ENCODE measurements at regions not wholly inside any gene's neighbourhood (a gene's known extent, or its start where the extent isn't known, plus 50 kb on each side); places are given as distances from the start of the nearest gene placed in this dataset.
A peak's percentile ranks its signal among the peaks of the same experiment; 100 is the strongest.

DNA sequence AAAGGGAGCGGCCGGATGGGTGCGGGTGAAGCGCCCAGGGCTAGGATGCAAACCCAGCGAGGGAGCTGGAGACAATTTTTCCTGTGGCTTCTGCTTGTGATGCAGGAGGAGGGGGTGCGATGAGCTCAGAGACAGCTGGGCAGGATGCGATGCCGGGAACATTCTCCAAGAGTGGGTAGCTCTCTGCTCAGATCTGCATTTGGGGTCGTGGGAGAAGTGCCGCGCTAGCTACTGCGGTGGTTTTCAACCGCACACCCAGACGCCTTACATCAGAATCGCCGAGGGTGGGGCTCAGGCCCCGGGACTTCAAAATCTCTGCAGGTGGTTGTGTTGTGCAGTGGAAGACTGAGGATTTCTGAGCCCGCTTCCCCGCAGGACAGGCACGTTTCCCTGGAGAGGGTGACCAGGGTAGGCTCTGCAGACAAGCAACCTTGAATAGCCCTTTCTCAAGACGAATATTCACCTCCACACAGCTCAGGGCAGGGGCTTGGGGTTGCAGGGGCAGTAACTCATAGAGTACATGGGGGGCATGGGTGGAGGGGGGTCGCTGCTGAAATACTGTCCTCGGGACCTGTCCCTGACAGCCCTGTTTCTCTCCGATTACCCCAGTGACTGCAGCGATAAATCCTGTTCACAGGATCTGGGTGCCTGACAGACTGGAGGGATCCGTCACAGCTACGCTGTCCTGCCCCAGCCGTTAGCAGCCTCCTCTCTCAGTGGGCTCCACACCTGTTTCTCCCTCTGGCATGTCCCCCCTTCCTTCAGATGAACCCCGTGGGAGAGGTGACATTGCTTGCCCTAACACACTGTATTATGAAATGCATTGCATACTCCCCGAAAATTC lies 63.3 kb downstream of the HAPSTR1 start:
- Histone ChIP-seq H3F3A (ENCODE audit: insufficient read depth, low read length) (no peaks in the 10 kb centered on the region), H3K4me1 (ENCODE audit: insufficient read depth, low read length, severe bottlenecking) (no peaks in the 10 kb centered on the region), H3K4me2 (ENCODE audit: low read length) (no peak overlapping the region), H4K20me1 (ENCODE audit: insufficient read depth, low read length) (no peaks in the 10 kb centered on the region), H3K9me2 (ENCODE audit: low read depth, low read length) (no peaks in the 10 kb centered on the region), H3K27me3 (ENCODE audit: insufficient read depth, low read length) (no peaks in the 10 kb centered on the region), H3K36me3 (ENCODE audit: insufficient read depth, low read length) (no peaks in the 10 kb centered on the region), H3K4me3 (ENCODE audit: low read depth, low read length, poor library complexity, severe bottlenecking) (no peak overlapping the region), H3K9ac (ENCODE audit: low read length) (no peak overlapping the region), H3K9me3 (ENCODE audit: low read length) (no peaks in the 10 kb centered on the region), H3K27ac (ENCODE audit: low read depth, low read length, poor library complexity, severe bottlenecking) (no peak overlapping the region), H3K79me2 (ENCODE audit: insufficient read depth, low read length) (no peaks in the 10 kb centered on the region), H2AFZ (ENCODE audit: low read length) (no peak overlapping the region)
- TF ChIP-seq, protein P1, sequence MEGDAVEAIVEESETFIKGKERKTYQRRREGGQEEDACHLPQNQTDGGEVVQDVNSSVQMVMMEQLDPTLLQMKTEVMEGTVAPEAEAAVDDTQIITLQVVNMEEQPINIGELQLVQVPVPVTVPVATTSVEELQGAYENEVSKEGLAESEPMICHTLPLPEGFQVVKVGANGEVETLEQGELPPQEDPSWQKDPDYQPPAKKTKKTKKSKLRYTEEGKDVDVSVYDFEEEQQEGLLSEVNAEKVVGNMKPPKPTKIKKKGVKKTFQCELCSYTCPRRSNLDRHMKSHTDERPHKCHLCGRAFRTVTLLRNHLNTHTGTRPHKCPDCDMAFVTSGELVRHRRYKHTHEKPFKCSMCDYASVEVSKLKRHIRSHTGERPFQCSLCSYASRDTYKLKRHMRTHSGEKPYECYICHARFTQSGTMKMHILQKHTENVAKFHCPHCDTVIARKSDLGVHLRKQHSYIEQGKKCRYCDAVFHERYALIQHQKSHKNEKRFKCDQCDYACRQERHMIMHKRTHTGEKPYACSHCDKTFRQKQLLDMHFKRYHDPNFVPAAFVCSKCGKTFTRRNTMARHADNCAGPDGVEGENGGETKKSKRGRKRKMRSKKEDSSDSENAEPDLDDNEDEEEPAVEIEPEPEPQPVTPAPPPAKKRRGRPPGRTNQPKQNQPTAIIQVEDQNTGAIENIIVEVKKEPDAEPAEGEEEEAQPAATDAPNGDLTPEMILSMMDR (IDR thresholded peaks at IDR 0.05; ENCODE audit: low read length) = no peak
- TF ChIP-seq EZH2 (IDR thresholded peaks at IDR 0.05; ENCODE audit: borderline replicate concordance, low read length) = no peak

DNA sequence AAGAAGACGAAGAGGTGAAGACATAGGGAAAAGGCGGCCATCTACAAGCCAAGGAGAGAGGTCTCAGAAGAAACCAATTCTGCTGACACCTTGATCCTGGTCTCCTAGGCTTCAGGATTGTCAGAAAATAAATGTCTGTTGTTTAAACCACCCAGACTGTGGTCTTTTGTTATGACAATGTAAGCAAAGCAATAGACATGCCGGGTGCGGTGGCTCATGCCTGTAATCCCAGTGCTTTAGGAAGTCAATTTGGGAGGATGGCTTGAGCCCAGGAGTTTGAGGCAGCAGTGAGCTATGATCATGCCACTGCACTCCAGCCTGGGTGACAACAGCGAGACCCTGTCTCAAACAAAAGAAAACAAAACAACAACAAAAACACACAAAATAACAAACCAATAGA lies 64.4 kb downstream of the HAPSTR1 start:
- H3K9me2 ChIP-seq (ENCODE audit: low read depth, low read length) = no peaks in the 10 kb centered on the region
- H3K27me3 ChIP-seq (ENCODE audit: insufficient read depth, low read length) = no peaks in the 10 kb centered on the region
- H3K36me3 ChIP-seq (ENCODE audit: insufficient read depth, low read length) = no peaks in the 10 kb centered on the region
- no peaks in the 10 kb centered on the region for H3F3A ChIP-seq (ENCODE audit: insufficient read depth, low read length)
- H2AFZ ChIP-seq (ENCODE audit: low read length) = no peak overlapping the region
- H3K27ac ChIP-seq (ENCODE audit: low read depth, low read length, poor library complexity, severe bottlenecking) = no peak overlapping the region
- H3K9me3 ChIP-seq (ENCODE audit: low read length) = no peaks in the 10 kb centered on the region
- TF ChIP-seq, protein P1 (IDR thresholded peaks at IDR 0.05; ENCODE audit: low read length) = no peak
- TF ChIP-seq EZH2 (IDR thresholded peaks at IDR 0.05; ENCODE audit: borderline replicate concordance, low read length) = no peak
- H3K4me1 ChIP-seq (ENCODE audit: insufficient read depth, low read length, severe bottlenecking) = no peaks in the 10 kb centered on the region
- H3K79me2 ChIP-seq (ENCODE audit: insufficient read depth, low read length) = no peaks in the 10 kb centered on the region
- H4K20me1 ChIP-seq (ENCODE audit: insufficient read depth, low read length) = no peaks in the 10 kb centered on the region
- no peak overlapping the region for H3K4me3 ChIP-seq (ENCODE audit: low read depth, low read length, poor library complexity, severe bottlenecking)
- H3K9ac ChIP-seq (ENCODE audit: low read length) = no peak overlapping the region
- H3K4me2 ChIP-seq (ENCODE audit: low read length) = no peak overlapping the region

DNA sequence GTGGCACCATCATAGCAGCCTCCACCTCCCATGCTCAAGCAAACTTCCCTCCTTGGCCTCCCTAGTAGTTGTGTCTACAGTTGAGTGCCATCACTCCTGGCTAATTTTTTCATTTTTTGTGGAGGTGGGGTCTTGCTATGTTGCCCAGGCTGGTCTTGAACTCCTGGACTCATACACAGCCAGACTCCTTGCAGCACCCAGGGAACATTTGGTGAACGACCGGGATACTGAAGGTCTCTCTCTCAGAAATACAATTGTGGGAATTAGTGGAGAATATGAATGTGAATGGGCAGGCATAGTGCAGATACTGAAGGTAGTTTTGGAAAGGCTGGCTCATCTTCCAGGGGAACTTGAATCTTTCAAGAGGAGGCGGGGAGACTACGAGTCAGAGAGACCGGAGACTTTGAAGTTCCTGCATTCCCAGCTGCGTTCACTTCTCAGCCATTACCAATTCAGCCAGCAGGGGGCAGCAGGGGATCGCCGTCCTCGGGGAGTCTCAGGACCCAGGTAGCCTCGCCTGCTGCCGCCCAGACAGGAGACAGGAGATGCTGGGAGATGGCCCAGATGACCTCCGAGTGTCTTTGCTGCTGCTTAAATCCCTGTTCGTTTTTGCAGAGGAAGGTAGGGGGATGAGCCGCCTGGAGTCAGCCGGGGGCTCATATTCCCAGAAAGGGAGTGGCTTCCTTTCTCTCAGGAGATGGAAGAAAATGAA lies 68.6 kb downstream of the HAPSTR1 start:
- TF ChIP-seq, protein P1 (IDR thresholded peaks at IDR 0.05; ENCODE audit: low read length) = peak; percentile 73
- no peak for TF ChIP-seq EZH2 (IDR thresholded peaks at IDR 0.05; ENCODE audit: borderline replicate concordance, low read length)
- Histone ChIP-seq H3K4me1 (ENCODE audit: insufficient read depth, low read length, severe bottlenecking) (no peaks in the 10 kb centered on the region), H3K27ac (ENCODE audit: low read depth, low read length, poor library complexity, severe bottlenecking) (no peak overlapping the region), H3K79me2 (ENCODE audit: insufficient read depth, low read length) (no peaks in the 10 kb centered on the region), H3F3A (ENCODE audit: insufficient read depth, low read length) (no peaks in the 10 kb centered on the region), H4K20me1 (ENCODE audit: insufficient read depth, low read length) (no peaks in the 10 kb centered on the region), H2AFZ (ENCODE audit: low read length) (no peak overlapping the region), H3K9ac (ENCODE audit: low read length) (no peak overlapping the region), H3K27me3 (ENCODE audit: insufficient read depth, low read length) (no peaks in the 10 kb centered on the region), H3K9me2 (ENCODE audit: low read depth, low read length) (no peaks in the 10 kb centered on the region), H3K9me3 (ENCODE audit: low read length) (no peaks in the 10 kb centered on the region), H3K36me3 (ENCODE audit: insufficient read depth, low read length) (no peaks in the 10 kb centered on the region), H3K4me2 (ENCODE audit: low read length) (no peak overlapping the region), H3K4me3 (ENCODE audit: low read depth, low read length, poor library complexity, severe bottlenecking) (no peak overlapping the region)

All from OCI-LY1 (cell line).